Loucy (cell line): ENCODE measurements at regions not wholly inside any gene's neighbourhood (a gene's known extent, or its start where the extent isn't known, plus 50 kb on each side); places are given as distances from the start of the nearest gene placed in this dataset.

ENCODE experiments used
- H2AFZ ChIP-seq: fragments of 200-600 bp; sonication (generic); 2 replicates; pipeline ENCODE4 v1.6.0; 2016; ENCODE audit warnings: antibody characterized with exemption, mild to moderate bottlenecking, low read length, moderate library complexity
- H3F3A ChIP-seq: fragments of 200-600 bp; 2 replicates; pipeline ENCODE4 v1.6.0; 2016; ENCODE audit warnings: antibody characterized with exemption, low read depth, mild to moderate bottlenecking
- H3K27me3 ChIP-seq: fragments of 200-600 bp; sonication (generic); 2 replicates; pipeline ENCODE4 v1.6.1; 2014; ENCODE audit warnings: low read length, mild to moderate bottlenecking; ENCODE audit not compliant: insufficient read depth, poor library complexity, severe bottlenecking
- H3K36me3 ChIP-seq: fragments of 200-600 bp; sonication (generic); 2 replicates; pipeline ENCODE4 v1.6.1; 2016; ENCODE audit warnings: low read length; ENCODE audit not compliant: insufficient read depth
- H3K4me1 ChIP-seq: fragments of 200-600 bp; sonication (generic); 2 replicates; pipeline ENCODE4 v1.5.1; 2014; ENCODE audit warnings: low read length, mild to moderate bottlenecking; ENCODE audit not compliant: insufficient read depth, poor library complexity, severe bottlenecking
- H3K4me2 ChIP-seq: fragments of 200-600 bp; sonication (generic); 2 replicates; pipeline ENCODE4 v1.6.0; 2014; ENCODE audit warnings: antibody characterized with exemption, low read length, low read depth, mild to moderate bottlenecking; ENCODE audit not compliant: poor library complexity, severe bottlenecking
- H3K4me3 ChIP-seq: fragments of 200-600 bp; sonication (generic); 2 replicates; pipeline ENCODE4 v1.5.1; 2014; ENCODE audit warnings: low read length, mild to moderate bottlenecking, mixed read lengths; ENCODE audit not compliant: poor library complexity, severe bottlenecking
- H3K79me2 ChIP-seq: fragments of 200-600 bp; sonication (generic); 2 replicates; pipeline ENCODE4 v1.6.1; 2014; ENCODE audit warnings: low read length; ENCODE audit not compliant: insufficient read depth
- H3K9ac ChIP-seq: fragments of 200-600 bp; sonication (generic); 2 replicates; pipeline ENCODE4 v1.6.0; 2014; ENCODE audit warnings: mild to moderate bottlenecking, low read depth, low read length, moderate library complexity; ENCODE audit not compliant: poor library complexity, severe bottlenecking
- H3K9me2 ChIP-seq: fragments of 200-600 bp; sonication (generic); replicated peaks from 2 replicates; pipeline ENCODE4 v1.6.1; 2016; ENCODE audit warnings: low read depth, low read length, mixed read lengths
- H3K9me3 ChIP-seq: fragments of 200-600 bp; sonication (generic); 2 replicates; pipeline ENCODE4 v1.6.1; 2014; ENCODE audit warnings: mild to moderate bottlenecking, antibody characterized with exemption, low read length, low read depth; ENCODE audit not compliant: insufficient read depth
- H4K20me1 ChIP-seq: fragments of 200-600 bp; sonication (generic); 2 replicates; pipeline ENCODE4 v1.6.0; 2014; ENCODE audit warnings: antibody characterized with exemption, low read length, mild to moderate bottlenecking; ENCODE audit not compliant: insufficient read depth, poor library complexity, severe bottlenecking
- EZH2phosphoT487 ChIP-seq: fragments of 200-600 bp; IDR thresholded peaks from 2 replicates; pipeline ENCODE4 v1.6.1; 2018; ENCODE audit warnings: antibody characterized with exemption, mild to moderate bottlenecking, moderate library complexity, borderline replicate concordance
- TF ChIP-seq, protein P1 (sequence below): fragments of 200-600 bp; sonication (generic); conservative IDR thresholded peaks from 2 replicates; pipeline ENCODE4 v1.5.1; 2014; ENCODE audit warnings: mild to moderate bottlenecking, antibody characterized with exemption, low read length

DNA sequence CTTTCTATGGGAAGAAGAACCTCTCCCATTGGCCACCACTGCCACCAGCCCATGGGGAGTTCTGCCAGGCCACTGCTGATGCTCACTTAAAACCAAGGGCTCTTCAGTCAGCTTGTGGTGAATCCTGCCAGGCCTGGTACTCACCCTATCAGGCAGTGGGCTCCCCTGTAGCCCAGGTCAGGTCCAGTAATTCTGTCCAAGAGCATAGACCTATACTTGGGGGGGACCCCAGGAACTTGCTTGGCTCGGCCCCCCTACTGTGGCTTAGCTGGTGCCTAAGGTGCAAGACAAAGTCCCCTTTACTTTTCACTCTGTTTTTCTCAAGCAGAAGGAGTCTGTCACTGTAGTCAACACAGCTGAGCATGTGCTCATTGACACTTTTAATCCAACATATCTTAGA is 1012.2 kb downstream of the PCDH19 start:
- Histone ChIP-seq H3K27me3 (no peaks in the 10 kb centered on the region), H3K9me2 (no peaks in the 10 kb centered on the region), H3K9ac (no peak overlapping the region), H4K20me1 (no peaks in the 10 kb centered on the region), H2AFZ (no peak overlapping the region), H3K9me3 (no peaks in the 10 kb centered on the region), H3K4me1 (no peaks in the 10 kb centered on the region), H3K4me2 (no peak overlapping the region), H3K36me3 (no peaks in the 10 kb centered on the region), H3K79me2 (no peaks in the 10 kb centered on the region), H3K4me3 (no peak overlapping the region), H3F3A (no peaks in the 10 kb centered on the region)
- TF ChIP-seq, protein P1, sequence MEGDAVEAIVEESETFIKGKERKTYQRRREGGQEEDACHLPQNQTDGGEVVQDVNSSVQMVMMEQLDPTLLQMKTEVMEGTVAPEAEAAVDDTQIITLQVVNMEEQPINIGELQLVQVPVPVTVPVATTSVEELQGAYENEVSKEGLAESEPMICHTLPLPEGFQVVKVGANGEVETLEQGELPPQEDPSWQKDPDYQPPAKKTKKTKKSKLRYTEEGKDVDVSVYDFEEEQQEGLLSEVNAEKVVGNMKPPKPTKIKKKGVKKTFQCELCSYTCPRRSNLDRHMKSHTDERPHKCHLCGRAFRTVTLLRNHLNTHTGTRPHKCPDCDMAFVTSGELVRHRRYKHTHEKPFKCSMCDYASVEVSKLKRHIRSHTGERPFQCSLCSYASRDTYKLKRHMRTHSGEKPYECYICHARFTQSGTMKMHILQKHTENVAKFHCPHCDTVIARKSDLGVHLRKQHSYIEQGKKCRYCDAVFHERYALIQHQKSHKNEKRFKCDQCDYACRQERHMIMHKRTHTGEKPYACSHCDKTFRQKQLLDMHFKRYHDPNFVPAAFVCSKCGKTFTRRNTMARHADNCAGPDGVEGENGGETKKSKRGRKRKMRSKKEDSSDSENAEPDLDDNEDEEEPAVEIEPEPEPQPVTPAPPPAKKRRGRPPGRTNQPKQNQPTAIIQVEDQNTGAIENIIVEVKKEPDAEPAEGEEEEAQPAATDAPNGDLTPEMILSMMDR, result no peak
- no peak for TF ChIP-seq EZH2phosphoT487

DNA sequence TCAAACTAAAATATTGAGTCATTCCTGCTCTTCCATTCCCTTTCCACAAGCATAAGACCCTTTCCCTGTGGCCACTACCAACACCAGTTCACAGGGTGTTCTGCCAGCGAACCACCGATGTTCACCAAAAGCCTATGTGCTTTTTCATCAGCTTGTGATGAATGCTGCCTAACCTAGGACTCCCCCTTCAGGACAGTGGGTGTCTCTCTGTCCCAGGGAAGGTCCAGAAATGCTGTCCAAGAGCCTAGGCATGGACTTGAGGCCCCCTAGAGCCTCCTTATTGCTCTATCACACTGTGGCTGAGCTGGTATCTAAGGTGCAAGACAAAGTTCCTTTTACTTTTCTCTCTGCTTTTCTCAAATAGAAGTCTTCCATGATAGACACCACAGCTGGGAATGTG is 1015.6 kb downstream of the PCDH19 start:
- TF ChIP-seq EZH2phosphoT487, result no peak
- TF ChIP-seq, protein P1, result no peak

DNA sequence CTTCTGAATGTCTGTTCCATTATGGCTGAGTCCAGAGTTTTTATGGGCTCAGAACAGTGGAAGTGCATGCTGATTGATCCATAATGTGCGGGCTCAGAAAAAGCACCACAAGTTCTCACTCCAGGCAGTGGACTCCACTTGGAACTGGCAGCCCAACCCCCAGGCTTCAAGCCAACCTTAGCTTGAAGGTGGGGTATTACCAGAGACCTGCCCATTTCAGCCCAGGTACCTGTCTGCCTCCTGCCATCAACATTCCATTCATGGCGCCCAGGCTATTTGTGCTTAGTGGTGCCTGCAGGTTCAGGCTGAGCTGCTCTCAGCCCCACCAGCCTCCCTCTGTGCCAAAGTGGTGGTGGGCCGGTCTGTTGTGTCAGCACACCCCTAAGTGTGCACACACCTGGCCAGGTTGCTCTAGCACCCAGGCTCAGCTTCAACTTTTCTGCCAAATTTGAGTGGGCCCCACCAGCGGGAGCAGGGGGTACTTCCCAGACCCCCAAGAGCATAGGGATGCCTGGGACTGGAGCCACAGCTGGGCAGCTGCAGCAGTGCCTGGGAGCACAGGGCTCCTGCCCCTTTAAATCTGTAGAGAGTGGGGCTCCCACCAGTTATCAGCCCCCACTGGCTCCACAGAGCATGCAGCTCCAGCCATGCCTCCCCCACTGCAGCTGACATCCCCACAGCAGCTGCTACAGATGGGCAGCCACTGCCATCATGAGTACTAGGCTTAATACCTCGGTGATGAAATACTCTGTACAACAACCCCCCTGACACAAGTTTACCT is 1025.3 kb downstream of the PCDH19 start:
- H3K4me2 ChIP-seq, result no peak overlapping the region
- no peaks in the 10 kb centered on the region for H3K4me1 ChIP-seq
- H3K27me3 ChIP-seq, result no peaks in the 10 kb centered on the region
- no peak overlapping the region for H3K9ac ChIP-seq
- TF ChIP-seq, protein P1, result no peak
- TF ChIP-seq EZH2phosphoT487, result no peak
- no peaks in the 10 kb centered on the region for H4K20me1 ChIP-seq
- no peaks in the 10 kb centered on the region for H3K79me2 ChIP-seq
- no peaks in the 10 kb centered on the region for H3K36me3 ChIP-seq
- H2AFZ ChIP-seq, result no peak overlapping the region
- no peaks in the 10 kb centered on the region for H3K9me3 ChIP-seq
- H3F3A ChIP-seq, result no peaks in the 10 kb centered on the region
- no peaks in the 10 kb centered on the region for H3K9me2 ChIP-seq
- no peak overlapping the region for H3K4me3 ChIP-seq

More for the DNA sequence above, 1015.6 kb downstream of the PCDH19 start:
- Histone ChIP-seq H4K20me1 (no peaks in the 10 kb centered on the region), H3F3A (no peaks in the 10 kb centered on the region), H3K9me2 (no peaks in the 10 kb centered on the region), H3K9ac (no peak overlapping the region), H3K79me2 (no peaks in the 10 kb centered on the region), H3K4me3 (no peak overlapping the region), H3K9me3 (no peaks in the 10 kb centered on the region), H3K36me3 (no peaks in the 10 kb centered on the region), H3K4me2 (no peak overlapping the region), H2AFZ (no peak overlapping the region), H3K27me3 (no peaks in the 10 kb centered on the region), H3K4me1 (no peaks in the 10 kb centered on the region)
